Erythroblast (primary cell): ENCODE measurements at regions not wholly inside any gene's neighbourhood (a gene's known extent, or its start where the extent isn't known, plus 50 kb on each side); places are given as distances from the start of the nearest gene placed in this dataset.

ENCODE experiments used
- GATA1 ChIP-seq: IDR thresholded peaks from 2 replicates; pipeline ENCODE4 v1.6.1; 2011; ENCODE audit warnings: low read depth, mild to moderate bottlenecking, control low read depth, low read length, moderate library complexity
- POLR2A ChIP-seq: IDR thresholded peaks from 2 replicates; pipeline ENCODE4 v1.6.1; 2011; ENCODE audit warnings: mild to moderate bottlenecking, low read length

DNA sequence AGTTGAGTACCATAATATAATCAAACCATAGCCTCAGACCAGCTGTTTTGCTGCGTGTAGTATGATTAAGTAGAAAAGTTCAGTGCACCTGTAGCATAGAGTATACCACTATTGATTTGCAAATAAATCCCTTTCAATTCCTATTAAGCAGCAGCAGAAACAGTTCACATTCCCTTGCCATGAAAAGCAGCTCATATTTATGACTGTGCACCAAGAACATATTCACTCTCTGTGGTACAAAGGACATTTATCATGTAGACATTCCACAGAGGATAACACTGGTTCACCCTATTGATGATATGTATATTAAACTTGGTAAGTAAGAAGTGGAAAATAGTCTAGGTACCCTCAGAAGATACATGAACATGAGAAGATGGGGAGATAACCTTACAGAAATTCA, 1689.1 kb upstream of the CDH6 start:
- no peak for TF ChIP-seq POLR2A
- no peak for TF ChIP-seq GATA1
